Sciatic nerve (tissue), 2 donors: ENCODE measurements at regions not wholly inside any gene's neighbourhood (a gene's known extent, or its start where the extent isn't known, plus 50 kb on each side); places are given as distances from the start of the nearest gene placed in this dataset.
"Not testable (repeated sequence)": the region's sequence is repeated elsewhere in the genome, so short reads cannot be mapped to it uniquely, and the experiment has no call there.

Experiments used
- ATAC-seq: fragments of 200-7000 bp; cut with Tn5 transposase; one replicate; pipeline ENCODE4 v1.9.1; 2020; ENCODE audit warnings: mild to moderate bottlenecking, moderate library complexity
- DNase-seq: peaks from one replicate; pipeline ENCODE4 v3.0.0-alpha.2; 2020; ENCODE audit warnings: low spot score
- intact Hi-C: fragments of 100-400 bp; cut with DNase I; formaldehyde crosslinking; loops from one replicate; pipeline ENCODE4 v1.14.2; 2022
- donor health status: DM: no; HTN: no; CAD: no.
- donor health status: DM: no; HTN: no; CAD: no.

GRCh38 chr11:69899957-69900821, 81.0 kb upstream of the FGF3 start:
- ATAC-seq (peak; percentile 17), DNase-seq (no peak)
- intact Hi-C loops = no loop called here

- ATAC-seq, DNase-seq, intact Hi-C loops: not testable (repeated sequence)
Observed at GRCh38 chr11:69900822-69901302, 81.6 kb upstream of the FGF3 start.

GRCh38 chr11:69902337-69902736, 83.1 kb upstream of the FGF3 start:
- intact Hi-C loops = no loop called here

GRCh38 chr11:69903211-69903610, 84.0 kb upstream of the FGF3 start:
- no peak for DNase-seq
- ATAC-seq = no peak
- intact Hi-C loops = no loop called here

More at GRCh38 chr11:69902337-69902736, 83.1 kb upstream of the FGF3 start:
- no peak for ATAC-seq
- DNase-seq = no peak

GRCh38 chr11:69904161-69904973, 85.2 kb upstream of the FGF3 start:
- intact Hi-C loops = no loop called here
- ATAC-seq (no peak), DNase-seq (no peak)

- ATAC-seq (no peak), DNase-seq (no peak)
- intact Hi-C loops = no loop called here
Observed at GRCh38 chr11:69904974-69905535, 85.8 kb upstream of the FGF3 start.

- intact Hi-C loops = no loop called here
- no peak for DNase-seq
- no peak for ATAC-seq
Observed at GRCh38 chr11:69905611-69906452, 86.6 kb upstream of the FGF3 start.

GRCh38 chr11:69906453-69906907, 87.3 kb upstream of the FGF3 start:
- DNase-seq (no peak), ATAC-seq (no peak)
- intact Hi-C loops = no loop called here

GRCh38 chr11:69907611-69908010, 88.4 kb upstream of the FGF3 start:
- ATAC-seq = no peak
- intact Hi-C loops = no loop called here
- no peak for DNase-seq

GRCh38 chr11:69908511-69909220, 89.5 kb upstream of the FGF3 start:
- intact Hi-C loops = no loop called here
- DNase-seq = no peak
- no peak for ATAC-seq

- no peak for DNase-seq
- ATAC-seq = no peak
- intact Hi-C loops = no loop called here
Observed at GRCh38 chr11:69909561-69910518, 90.6 kb upstream of the FGF3 start.

- intact Hi-C loops = no loop called here
- DNase-seq (no peak), ATAC-seq (no peak)
Observed at GRCh38 chr11:69910519-69911309, 91.5 kb upstream of the FGF3 start.

GRCh38 chr11:69911310-69912160, 92.3 kb upstream of the FGF3 start:
- ATAC-seq = no peak
- peak; percentile 57 for DNase-seq
- intact Hi-C loops = no loop called here

GRCh38 chr11:69912161-69912910, 93.1 kb upstream of the FGF3 start:
- no peak for ATAC-seq
- DNase-seq = peak; percentile 58
- intact Hi-C loops = no loop called here
